HK-2 (cell line): ENCODE measurements at regions not wholly inside any gene's neighbourhood (a gene's known extent, or its start where the extent isn't known, plus 50 kb on each side); places are given as distances from the start of the nearest gene placed in this dataset.

Experiments
- DNase-seq: peaks from one replicate; pipeline ENCODE4 v3.0.0-alpha.2; 2018; ENCODE audit not compliant: unreplicated experiment

DNA sequence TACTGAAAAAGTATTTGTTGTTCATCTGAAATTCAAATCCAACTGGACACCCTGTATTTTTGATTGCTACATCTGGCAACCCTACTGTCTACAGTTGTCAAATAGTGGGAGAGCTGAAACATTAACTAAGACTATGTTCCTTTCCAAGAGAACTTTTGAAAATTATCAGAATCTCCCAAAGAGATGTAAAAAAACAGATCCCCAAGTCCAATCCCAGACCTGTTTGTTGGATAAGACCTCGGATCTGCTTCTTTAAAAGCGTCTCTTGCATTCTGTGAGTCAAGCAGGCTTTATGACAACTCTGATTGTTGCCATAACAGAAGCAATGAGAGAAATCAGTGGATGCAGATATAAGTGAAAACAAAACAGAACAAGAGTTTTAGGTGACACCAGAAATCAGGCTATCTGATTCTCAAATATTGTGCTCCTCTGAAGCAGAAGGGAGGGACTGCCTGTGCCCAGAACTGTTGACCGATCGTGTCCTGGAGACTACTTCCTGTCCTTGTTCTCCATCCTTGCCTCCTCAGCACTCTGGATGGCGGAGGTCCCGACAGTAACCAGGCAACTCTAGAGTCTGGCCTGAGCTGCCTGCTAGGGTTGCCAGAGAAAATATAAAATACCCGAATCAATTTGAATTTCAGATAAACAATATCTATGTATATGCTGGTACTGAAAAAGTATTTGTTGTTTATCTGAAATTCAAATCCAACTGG lies 853.8 kb downstream of the MAFB start:
- no peak for DNase-seq

DNA sequence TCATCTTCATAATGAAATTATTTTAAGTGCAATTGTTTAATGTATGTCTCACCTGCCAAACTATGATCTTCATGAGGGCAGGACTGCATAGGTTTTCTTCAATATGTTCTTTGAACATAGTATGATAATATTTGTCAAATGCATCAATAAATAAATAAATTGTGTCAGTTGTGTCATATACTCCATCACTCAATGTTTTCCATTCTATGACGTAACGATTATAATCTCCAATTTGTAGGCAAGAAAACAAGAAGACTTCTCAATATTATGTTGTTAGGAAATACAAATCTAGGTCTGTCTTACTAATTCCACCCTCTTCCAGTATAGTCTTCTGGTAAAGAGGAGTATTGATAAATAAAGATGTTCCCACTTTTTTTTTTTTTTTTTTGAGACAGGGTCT lies 858.1 kb downstream of the MAFB start:
- no peak for DNase-seq

- DNase-seq: no peak
Observed at GRCh38 chr20:39829661-39830060, 859.4 kb downstream of the MAFB start.

DNA sequence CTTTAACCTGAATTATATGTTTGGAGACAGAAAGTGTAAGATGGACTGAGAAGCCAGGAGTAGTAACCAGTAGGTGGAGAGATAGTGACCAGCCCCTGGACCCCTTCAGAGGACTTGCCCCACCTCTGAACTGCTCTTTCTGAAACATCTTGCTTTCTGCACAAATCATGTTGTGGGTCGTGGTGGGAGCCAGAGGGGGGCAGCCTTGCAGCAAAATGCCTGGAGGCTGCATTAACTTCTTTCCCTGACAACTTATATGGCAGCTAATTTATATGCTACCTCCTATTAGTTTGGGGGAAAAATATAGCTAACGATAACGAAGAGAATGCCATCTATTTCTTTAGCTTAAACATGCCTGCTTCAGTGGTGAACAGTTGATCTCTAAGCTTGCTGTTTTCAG lies 859.8 kb downstream of the MAFB start:
- no peak for DNase-seq

GRCh38 chr20:39825950-39826349 lies 863.1 kb downstream of the MAFB start:
- DNase-seq: no peak

DNA sequence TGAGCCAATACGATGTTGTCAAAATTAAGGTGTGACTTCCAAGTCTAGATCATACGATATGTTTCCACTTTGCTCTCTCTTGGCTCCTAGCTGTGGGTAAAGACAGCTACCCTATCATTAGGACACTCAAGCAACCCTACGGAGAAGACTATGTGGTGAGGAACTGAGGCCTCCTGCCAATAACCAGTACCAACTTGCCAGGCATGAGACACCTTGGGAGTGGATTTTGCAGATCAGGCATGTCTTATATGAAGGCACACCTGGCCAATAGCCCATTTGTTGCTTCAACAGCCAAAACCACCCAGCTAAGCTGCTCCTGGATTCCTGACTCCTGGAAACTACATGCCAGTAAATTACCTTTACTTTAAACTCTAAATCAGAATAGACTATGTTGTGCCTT lies 863.4 kb downstream of the DHX35 start:
- no peak for DNase-seq

GRCh38 chr20:39823224-39823623 lies 861.1 kb downstream of the DHX35 start:
- DNase-seq: peak; percentile 22

GRCh38 chr20:39822667-39823066 lies 860.5 kb downstream of the DHX35 start:
- no peak for DNase-seq

- DNase-seq: no peak
Observed at GRCh38 chr20:39813190-39813829, 851.2 kb downstream of the DHX35 start.

DNA sequence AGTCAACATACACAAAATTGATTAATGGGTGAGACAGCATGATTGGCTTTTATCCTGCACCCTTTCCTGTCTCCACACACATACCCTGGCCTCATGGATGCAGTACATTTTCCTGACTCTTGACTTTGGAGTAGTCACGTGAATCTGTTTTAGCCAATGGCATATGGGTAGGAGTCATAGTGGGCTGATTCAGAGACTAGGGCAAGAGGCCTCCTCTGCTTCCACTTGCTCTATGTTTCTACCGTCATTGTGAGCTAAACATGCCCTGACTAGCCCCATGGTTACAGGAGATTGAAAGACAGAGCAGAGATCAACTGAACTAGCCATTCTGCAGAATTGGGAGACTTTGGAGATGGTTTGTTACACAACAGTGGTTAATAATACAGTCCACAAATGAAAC lies 850.0 kb downstream of the DHX35 start:
- DNase-seq: no peak

GRCh38 chr20:39810309-39810708 lies 848.2 kb downstream of the DHX35 start:
- DNase-seq: no peak

GRCh38 chr20:39808613-39809012 lies 846.5 kb downstream of the DHX35 start:
- no peak for DNase-seq

DNA sequence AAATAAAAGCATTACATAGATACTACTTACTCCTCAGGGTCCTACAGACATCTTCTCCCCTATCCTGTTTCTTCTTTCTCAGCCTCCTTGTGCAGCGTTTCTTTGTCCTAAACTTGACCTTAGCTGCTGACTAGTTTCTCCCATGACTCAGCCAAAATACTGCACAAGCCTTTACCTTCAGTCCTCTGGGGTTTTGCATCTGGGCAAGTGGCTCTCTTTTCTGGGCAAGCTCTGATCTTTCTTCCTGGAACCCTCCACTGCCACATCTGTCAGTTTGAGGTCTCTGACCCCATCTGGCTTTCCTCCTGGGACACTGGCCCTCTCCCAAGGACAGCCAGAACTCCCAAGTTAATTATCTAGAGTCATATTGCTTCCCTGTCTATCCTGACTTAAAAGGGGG lies 838.4 kb downstream of the DHX35 start:
- no peak for DNase-seq

- no peak for DNase-seq
Observed at GRCh38 chr20:39800111-39800510, 838.0 kb downstream of the DHX35 start.

DNA sequence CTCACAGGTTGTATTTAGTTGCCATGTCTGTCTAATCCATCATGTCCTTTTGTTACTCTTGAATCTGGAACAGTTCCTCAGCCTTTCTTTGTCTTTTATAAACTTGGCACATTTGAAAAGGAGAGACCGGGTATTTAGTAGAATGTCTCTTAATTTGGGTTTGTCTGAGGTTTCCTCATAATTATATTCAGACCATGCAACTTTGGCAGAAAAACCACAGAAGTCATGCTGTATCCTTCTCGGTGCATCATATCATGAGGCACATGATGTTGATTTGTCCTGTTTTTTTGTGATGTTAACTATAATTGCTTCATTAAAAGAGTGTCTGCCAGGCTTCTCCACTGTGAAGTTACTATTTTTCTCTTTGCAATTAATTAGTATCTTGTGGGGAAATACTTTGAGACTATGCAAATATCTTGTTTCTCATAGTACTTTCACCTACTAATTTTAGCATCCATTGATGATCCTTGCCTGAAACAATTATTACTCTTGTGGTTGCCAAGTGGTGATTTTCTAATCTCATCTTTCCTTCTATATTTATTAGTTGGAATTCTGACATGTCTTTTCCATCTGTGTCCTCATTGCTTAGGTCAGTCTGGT lies 837.3 kb downstream of the DHX35 start:
- no peak for DNase-seq

DNA sequence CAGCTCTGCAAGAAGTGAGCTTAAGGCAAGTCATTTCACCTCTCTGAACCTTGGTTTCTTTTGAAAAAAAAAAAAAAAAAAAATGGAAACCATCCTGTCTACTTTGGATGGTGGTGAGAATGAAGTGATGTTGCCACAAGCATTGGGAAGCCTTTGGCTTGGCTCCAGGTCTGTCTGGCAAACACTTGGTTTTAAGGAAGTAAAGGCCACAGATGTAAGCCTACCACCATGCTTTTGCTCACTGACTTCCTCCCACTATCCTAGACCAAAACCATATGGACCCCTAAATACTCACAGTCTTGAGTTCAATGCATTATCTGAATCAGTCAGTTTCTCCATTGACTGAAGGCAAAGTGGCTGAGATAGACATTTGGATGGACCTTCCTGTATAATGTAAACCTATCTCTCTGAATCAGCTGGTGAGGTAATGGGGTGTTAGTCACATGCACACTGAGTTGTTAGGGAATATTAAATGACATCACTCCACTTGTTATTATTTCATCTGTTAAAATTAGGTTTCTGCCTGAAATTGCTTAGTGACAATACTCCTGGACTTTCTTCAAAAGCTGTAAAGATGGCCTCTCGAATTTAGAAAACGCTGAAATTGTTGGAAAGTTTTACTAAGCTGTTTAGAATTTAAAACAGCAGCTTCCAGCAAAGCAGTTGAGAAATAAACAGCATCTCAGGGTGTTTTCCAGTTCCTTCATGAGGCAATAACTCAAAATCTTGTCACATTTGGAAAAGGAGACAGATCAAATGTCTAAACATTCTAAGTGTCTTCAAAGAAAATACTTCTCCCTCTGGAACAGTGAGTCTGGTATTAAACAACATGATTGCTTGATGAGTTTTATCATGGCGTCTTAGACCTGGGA lies 833.5 kb downstream of the DHX35 start:
- no peak for DNase-seq

DNA sequence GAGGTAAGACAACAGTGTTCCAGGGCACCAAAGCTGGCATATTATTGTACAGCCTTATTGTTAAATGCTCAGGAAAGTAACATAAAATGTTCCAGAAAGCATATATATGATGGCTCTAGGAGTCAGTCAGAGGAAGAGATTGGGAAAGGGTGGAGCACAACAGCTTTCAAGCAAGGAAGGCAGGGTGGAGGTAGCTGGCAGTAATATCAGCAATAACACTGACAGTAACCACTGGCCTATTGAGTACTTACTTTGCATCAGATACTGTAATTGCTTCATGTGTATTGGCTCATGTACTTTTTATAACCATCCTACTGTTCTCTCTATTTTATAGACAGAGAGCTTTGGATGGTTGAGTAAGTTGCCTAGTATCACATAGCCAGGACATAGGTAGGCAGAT lies 830.2 kb downstream of the DHX35 start:
- DNase-seq: no peak

- no peak for DNase-seq
Observed at GRCh38 chr20:39789411-39789810, 827.3 kb downstream of the DHX35 start.

DNA sequence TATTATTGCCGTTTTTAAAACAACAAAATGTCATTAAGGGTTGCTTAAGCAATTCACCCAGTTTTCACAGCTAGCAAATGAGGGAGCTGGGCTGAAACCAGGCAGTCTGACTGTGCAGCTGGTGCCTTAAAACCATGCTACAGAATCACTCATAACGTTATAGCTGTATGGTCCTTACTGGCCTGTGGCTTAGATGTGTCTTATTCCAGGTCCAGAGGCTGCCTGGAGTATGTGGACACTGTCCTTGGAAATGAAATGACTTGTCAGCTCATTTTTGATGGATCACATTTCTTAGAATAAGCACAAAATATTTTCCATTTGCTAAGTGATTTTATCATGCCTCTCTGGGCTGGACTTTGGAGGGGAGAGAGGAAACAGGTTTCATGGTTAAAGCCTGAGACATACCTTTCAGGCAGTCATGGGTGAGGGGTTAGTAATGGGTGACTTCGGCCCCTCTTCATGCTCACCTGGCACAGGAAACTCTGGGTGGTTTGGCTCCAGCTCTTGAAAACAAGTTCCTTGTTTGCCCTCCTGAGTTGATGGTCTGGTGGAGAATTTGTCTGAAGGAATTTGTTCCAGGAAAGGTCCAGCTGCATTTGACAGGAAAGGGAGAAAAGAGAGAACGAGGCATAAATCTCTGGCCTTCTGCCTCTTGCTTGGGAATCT lies 823.2 kb downstream of the DHX35 start:
- DNase-seq: no peak

DNA sequence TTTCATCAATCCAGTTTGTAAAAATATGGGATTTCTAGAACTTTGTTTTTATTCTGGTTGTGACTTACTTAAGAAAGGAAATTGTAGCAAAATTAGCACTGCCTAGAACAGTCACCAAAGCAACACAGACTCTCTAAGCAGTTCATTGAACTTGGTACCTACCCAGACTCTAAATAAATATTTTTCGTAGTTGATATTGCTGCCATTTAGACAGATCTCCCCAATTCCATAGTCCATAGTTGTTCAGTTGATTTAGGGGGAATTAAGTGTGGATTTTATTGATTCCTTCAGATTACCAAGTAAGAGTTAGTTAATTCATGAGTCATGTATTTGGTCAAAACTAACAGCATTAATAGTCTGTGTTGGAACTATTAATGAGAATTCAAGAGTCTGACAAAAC lies 822.5 kb downstream of the DHX35 start:
- no peak for DNase-seq

DNA sequence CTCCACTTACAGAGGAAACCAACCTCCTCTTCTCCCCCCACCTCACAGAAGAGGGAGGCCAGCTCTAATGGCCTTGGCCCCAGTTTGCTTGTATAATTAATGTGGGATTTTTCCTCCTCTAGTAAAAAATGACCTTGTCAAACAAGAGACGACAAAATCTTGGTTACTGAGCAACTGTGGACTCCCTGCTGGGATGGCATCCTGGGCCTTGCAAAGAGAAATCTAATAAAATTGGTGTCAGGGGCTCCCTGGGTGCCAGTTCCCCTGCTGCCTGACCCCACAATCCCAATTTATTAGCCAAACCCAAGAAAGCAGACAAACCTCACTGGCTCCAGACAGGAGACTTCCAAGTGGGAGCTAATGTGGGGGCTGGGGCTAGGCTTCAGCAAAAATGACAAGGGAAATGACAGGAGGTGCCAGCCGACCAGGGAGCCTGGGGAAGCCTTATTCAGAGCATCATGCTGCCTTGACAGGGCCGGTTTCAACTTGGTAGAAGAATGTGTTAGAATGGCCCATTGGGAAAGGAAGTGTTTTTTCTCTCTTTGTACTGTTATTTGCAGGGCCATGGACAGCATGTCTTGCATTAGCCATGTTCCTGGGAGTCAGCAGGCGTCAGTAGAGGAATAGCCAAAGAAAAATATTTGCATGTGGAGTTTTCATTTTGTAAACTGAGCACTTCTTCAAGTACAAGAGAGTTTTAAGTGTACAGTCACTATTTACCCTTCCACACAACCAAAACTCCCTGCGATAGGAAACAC lies 816.9 kb downstream of the DHX35 start:
- DNase-seq: no peak
